ENCODE measurements at regions not wholly inside any gene's neighbourhood (a gene's known extent, or its start where the extent isn't known, plus 50 kb on each side); places are given as distances from the start of the nearest gene placed in this dataset.

GRCh38 chr6:44062771-44063560 is 64.3 kb downstream of the MRPL14 start:
- no peak for DNase-seq (ENCODE audit: low read depth)

- no peak for DNase-seq (ENCODE audit: low read depth)
Observed at GRCh38 chr6:44062105-44062770, 65.0 kb downstream of the MRPL14 start.

GRCh38 chr6:44061375-44062104 is 65.7 kb downstream of the MRPL14 start:
- no peak for DNase-seq (ENCODE audit: low read depth)

GRCh38 chr6:44060612-44061374 is 66.5 kb downstream of the MRPL14 start:
- no peak for DNase-seq (ENCODE audit: low read depth)

DNA sequence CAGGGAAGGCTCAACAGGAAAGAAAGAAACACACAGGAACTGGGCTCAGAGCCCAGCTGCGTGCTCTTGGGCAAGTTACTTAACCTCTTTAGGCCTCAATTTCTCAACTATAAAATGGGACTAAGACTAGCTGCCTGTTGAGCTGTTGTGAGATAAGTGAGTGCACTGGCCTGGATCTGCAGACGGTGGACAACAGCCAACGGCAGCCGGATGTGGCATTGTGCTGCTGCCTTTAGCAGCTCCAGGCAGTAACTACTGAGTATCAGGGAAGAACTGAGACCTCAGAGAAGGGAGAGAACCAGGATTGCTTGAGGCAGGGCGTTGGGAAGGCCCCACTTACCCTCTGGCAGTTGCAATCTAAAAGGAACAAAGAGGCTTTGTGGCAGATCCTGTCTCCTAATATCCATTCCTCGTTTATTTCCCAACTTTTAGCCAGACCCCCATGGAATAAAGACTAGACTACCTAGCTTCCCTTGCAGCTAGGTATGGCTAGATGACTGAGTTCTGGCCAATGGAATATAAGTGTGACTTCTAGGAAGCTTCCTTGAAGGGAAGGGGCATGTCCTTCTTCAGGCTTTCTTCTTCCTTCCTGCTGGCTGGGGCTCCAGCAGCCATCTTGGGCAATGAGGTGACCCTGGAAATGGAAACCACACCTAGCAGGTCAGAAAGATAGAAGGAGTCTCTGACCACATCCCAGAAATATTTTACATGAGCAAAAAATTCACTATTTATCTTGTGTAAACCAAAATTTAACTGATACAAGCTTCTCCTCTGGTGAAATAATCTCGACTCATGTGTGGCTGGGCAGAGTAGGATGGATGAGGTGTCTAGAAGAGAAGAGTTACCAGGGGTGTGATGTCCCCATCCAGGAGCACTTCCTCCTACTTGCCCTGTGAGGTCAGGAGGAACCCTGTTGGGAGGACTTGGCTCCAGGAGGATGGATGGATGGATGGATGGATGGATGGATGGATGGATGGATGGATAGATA is 67.6 kb downstream of the MRPL14 start:
- no peak for DNase-seq (ENCODE audit: low read depth)

- no peak for DNase-seq (ENCODE audit: low read depth)
Observed at GRCh38 chr6:44058617-44059358, 68.5 kb downstream of the MRPL14 start.

- no peak for DNase-seq (ENCODE audit: low read depth)
Observed at GRCh38 chr6:44057931-44058616, 69.2 kb downstream of the MRPL14 start.

DNA sequence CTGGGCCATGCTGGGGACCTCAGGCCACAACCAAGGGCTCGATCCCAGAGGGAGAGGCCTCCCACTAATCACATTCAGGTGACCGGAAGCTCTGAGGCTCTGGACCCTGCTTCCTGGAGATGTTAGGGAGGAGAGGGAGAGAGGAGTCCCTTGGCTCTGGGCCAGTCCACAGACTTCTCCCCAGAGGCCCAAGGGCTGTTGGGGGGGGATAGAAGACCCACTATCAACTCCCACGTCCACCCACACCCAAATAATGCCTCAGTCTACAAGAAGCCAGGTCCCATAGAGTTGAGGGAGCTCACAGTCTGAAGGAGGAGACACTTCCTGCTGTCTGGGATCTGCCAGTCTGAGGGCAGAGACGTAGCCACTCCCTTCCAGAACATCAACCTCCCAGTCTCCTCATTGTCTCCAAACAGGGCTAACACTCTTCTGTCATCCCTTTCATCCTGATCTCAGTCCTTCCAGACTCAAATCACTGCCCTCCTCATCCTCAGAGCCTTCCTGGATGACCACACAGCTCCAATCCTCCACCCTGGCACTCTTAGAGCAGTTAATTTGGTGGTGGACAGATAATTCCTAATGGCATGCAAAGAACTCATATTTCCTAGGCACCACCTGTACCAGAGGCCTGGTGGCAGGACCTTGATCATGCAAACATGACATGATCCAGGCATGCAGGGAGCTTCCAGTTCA is 69.9 kb downstream of the MRPL14 start:
- no peak for DNase-seq (ENCODE audit: low read depth)

GRCh38 chr6:44056392-44057237 is 70.6 kb downstream of the MRPL14 start:
- DNase-seq (ENCODE audit: low read depth): no peak

GRCh38 chr6:44054721-44055559 is 72.3 kb downstream of the MRPL14 start:
- no peak for DNase-seq (ENCODE audit: low read depth)

- DNase-seq (ENCODE audit: low read depth): no peak
Observed at GRCh38 chr6:44053760-44054556, 73.3 kb downstream of the MRPL14 start.

DNA sequence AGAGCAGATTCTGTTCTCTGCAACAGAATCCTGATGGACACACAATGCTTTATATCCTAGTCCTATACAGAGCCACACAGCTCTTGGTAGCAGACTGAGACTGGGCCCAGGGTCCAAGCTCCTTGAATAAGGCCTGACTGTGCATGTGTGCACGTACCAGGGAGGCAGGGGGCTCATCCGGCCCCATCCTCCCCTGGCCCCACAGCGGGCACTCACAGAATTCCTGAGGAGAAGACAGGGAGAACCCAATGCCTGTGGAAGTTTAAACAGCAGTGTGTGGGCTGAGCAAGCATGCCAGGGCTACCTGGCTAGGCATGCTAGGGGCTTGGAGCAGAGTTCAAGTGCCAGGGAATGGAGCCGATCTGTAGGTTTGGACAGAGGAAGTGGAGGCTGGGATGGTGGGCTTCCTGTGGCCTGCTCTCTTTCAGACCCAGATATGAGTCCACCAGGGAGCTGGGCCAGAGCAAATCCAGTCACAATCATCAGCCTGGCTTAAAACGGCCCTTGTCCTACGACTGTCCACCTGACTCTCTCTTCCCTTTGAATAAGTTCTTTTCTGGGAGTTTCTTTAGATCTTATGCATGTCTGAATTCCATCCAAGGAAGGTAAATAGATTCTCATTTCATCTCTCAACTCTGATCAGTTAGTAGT is 74.0 kb downstream of the MRPL14 start:
- no peak for DNase-seq (ENCODE audit: low read depth)

DNA sequence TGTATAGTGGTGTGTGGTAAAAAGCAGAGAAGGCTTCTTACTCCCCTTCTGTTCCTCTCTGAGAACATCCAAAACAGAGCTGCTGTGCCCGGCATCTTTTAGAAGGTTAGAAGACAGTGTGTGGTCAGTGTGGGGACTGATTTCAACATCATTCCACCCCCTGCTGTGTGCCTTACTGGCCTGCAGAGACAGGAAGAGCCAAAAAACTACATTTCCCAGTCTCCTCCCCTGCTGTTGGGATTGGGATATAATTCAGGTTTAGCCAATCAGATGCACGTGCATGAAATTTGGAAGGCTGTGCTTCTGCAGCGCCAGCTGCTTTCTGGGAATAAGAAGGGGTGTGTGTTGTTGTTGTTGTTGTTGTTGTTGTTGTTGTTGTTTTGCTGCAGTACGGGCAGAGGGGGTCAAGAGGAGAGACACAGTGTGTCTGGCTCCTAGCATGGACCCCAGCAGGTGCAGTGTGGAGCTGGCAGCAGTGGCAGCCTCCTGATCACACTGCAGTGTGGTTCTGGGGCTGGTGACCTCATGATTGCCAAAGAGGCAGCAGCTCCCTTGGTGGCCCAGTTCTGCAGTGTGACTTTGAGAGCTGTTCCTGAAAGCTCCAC is 74.7 kb downstream of the MRPL14 start:
- no peak for DNase-seq (ENCODE audit: low read depth)

- DNase-seq (ENCODE audit: low read depth): no peak
Observed at GRCh38 chr6:44051515-44051914, 75.7 kb downstream of the MRPL14 start.

DNA sequence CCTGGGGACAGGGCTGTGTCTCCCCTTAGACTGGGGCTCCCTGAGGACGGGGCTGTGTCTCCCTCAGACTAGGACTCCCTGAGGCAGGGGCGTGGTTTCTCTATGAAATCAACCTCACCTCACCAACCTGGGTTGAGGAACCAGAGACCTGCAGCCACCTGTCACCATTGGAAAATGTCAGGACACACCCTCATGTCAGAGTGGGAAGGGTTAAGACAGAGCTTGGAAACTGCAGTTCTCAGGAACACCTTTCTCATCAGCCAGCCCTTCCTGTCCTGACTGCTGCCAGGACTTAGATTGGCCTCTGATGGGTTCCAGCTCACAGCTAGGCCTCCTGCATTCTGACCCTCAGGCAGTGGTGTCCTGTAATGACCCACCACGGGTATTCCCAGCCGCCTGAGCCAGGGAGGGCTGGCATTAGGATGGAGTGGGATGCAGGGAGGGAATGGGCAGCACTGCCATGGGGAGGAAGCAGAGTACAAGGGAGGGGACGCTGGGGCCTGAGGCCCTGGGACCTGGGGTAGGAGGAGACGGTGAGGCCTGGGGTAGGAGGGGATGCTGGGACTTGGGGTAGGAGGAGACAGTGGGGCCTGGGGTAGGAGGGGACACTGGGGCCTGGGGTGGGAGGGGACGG is 76.3 kb downstream of the MRPL14 start:
- DNase-seq (ENCODE audit: low read depth): no peak

All from stimulated activated CD8-positive, alpha-beta memory T cell treated with anti-CD3 and anti-CD28 coated beads, Interleukin-12 subunit alpha, Interleukin-12 subunit beta, amount 100 ng/mL, for 4 hours (primary cell).